ENCODE measurements at regions not wholly inside any gene's neighbourhood (a gene's known extent, or its start where the extent isn't known, plus 50 kb on each side); places are given as distances from the start of the nearest gene placed in this dataset.

DNA sequence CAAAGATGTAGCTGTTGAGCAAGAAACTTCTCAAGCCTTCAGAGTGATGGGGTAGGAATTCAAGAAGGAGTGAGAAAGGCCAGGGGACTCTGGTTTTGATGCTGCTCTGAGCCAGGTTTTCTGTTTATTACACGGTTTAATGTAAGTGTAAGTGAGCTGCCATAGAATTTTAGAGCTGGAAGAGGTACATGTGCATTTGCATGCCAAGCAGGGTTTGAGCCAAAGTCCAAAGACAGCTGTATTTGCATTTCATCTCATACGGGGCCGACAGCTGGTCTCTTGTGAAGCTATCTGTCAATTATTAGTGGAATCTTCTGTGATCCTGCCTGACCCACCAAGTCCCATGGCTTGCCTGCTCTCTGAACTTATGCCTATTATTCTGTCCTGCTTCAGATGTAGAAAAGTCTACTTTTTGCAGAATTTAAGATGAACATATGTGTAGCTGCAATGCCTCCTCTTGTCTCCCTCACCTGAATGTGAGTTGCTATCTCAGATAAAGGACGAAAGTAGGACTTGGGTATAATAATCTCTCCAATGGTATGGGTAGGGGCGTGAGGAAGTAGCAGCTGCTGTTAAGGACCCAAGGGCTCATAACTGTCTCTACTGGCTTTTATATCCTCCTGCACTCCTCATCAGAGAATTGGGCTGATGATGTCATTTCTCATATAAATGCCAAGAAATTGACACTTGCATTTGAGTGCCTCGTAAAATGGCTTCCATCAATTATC lies 160.0 kb downstream of the SQOR start:
- no peak for TF ChIP-seq CREB1 (IDR thresholded peaks at IDR 0.05; ENCODE audit: low read depth)
- TF ChIP-seq TEAD4 (IDR thresholded peaks at IDR 0.05), result no peak
- no peak for TF ChIP-seq TAF1 (IDR thresholded peaks at IDR 0.05; ENCODE audit: low read depth)
- TF ChIP-seq EGR1 (IDR thresholded peaks at IDR 0.05), result no peak
- no peak for TF ChIP-seq YY1 (IDR thresholded peaks at IDR 0.05; ENCODE audit: low read depth)
- TF ChIP-seq, protein P1, sequence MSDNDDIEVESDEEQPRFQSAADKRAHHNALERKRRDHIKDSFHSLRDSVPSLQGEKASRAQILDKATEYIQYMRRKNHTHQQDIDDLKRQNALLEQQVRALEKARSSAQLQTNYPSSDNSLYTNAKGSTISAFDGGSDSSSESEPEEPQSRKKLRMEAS (IDR thresholded peaks at IDR 0.05), result no peak
- no peak for TF ChIP-seq NFIC (IDR thresholded peaks at IDR 0.05)
- no peak for TF ChIP-seq RAD21 (IDR thresholded peaks at IDR 0.05; ENCODE audit: low read depth)

DNA sequence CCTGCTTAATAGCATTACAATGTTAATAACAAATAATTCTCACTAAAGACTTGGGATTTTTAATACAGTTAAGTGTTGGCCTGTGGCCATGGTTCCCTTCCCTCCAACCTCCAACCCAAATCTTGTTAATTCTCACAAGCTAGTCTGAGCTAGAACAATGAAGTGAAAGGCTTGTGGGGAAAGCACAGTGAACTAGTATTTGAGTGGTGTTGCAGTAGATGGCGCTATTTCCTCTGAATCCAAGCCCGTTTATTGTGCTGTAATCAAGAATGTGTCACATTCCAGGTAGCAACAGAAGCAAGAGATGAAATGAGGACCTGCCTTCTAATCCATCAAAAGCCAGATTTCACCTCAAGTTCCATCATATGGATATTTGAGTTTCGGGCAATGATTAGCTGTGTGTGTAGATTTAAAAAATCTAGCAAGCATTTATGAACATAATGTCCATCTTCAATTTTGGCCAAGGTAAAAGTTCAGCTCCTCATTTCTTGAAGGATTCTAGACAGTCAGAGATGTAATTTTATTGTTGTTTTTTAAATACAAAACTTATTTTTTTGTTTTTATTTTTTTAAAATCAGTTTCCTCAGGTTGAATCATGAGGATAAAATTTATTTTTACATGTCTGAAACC lies 160.7 kb downstream of the SQOR start:
- TF ChIP-seq YY1 (IDR thresholded peaks at IDR 0.05; ENCODE audit: low read depth), result no peak
- TF ChIP-seq, protein P2, sequence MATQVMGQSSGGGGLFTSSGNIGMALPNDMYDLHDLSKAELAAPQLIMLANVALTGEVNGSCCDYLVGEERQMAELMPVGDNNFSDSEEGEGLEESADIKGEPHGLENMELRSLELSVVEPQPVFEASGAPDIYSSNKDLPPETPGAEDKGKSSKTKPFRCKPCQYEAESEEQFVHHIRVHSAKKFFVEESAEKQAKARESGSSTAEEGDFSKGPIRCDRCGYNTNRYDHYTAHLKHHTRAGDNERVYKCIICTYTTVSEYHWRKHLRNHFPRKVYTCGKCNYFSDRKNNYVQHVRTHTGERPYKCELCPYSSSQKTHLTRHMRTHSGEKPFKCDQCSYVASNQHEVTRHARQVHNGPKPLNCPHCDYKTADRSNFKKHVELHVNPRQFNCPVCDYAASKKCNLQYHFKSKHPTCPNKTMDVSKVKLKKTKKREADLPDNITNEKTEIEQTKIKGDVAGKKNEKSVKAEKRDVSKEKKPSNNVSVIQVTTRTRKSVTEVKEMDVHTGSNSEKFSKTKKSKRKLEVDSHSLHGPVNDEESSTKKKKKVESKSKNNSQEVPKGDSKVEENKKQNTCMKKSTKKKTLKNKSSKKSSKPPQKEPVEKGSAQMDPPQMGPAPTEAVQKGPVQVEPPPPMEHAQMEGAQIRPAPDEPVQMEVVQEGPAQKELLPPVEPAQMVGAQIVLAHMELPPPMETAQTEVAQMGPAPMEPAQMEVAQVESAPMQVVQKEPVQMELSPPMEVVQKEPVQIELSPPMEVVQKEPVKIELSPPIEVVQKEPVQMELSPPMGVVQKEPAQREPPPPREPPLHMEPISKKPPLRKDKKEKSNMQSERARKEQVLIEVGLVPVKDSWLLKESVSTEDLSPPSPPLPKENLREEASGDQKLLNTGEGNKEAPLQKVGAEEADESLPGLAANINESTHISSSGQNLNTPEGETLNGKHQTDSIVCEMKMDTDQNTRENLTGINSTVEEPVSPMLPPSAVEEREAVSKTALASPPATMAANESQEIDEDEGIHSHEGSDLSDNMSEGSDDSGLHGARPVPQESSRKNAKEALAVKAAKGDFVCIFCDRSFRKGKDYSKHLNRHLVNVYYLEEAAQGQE (IDR thresholded peaks at IDR 0.05; ENCODE audit: low read depth), result no peak
- no peak for TF ChIP-seq TCF12 (IDR thresholded peaks at IDR 0.05; ENCODE audit: low read depth)
- TF ChIP-seq FOXM1 (IDR thresholded peaks at IDR 0.05; ENCODE audit: borderline replicate concordance, low read depth), result no peak
- no peak for TF ChIP-seq CREB1 (IDR thresholded peaks at IDR 0.05; ENCODE audit: low read depth)
- 0 out of 2 replicates have a peak, but pooled peaks have one; percentile 14 for TF ChIP-seq TEAD4 (IDR thresholded peaks at IDR 0.05)
- TF ChIP-seq RAD21 (IDR thresholded peaks at IDR 0.05; ENCODE audit: low read depth), result peak; percentile 69

DNA sequence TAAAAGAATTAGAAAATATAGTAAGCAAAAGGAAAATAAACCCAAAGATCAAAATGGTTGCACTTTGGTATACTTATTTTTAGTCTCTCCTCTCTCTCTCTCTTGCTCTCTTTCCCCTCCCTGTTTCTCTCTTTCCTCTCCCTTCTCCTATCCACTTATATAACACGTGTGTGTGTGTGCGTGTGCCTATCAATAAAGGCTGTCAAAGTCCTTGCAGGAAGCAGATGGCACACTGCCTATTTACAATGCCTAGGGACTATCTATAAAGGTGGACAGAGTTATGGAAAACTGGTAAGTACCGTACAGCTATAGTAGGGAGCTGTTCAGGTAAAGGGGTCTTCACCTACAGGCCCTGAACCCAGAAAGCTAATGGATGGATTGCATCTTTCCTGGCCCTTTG lies 161.6 kb downstream of the SQOR start:
- TF ChIP-seq, protein P2 (IDR thresholded peaks at IDR 0.05; ENCODE audit: low read depth), result no peak
- TF ChIP-seq, protein P3, sequence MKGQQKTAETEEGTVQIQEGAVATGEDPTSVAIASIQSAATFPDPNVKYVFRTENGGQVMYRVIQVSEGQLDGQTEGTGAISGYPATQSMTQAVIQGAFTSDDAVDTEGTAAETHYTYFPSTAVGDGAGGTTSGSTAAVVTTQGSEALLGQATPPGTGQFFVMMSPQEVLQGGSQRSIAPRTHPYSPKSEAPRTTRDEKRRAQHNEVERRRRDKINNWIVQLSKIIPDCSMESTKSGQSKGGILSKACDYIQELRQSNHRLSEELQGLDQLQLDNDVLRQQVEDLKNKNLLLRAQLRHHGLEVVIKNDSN (IDR thresholded peaks at IDR 0.05), result no peak
- no peak for TF ChIP-seq RAD21 (IDR thresholded peaks at IDR 0.05; ENCODE audit: low read depth)
- no peak for TF ChIP-seq NFIC (IDR thresholded peaks at IDR 0.05)

DNA sequence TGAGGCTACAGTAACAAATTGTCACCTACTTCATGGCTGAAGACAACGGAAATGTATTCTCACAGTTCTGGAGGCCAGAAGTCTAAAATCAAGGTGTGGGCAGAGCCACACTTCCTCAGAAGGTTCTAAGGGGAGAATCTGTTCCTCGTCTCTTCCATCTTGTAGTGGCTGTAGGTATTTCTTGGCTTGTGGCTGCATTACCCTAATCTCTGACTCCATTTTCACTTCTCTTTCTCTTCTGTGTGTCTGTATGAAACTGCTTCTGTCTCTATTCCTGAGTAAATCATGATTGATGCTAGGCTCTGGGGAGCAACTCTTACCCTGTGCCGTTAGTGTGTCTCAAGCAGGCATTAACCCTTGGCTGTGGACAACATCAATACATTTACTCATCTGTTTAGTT lies 164.7 kb downstream of the SQOR start:
- TF ChIP-seq TAF1 (IDR thresholded peaks at IDR 0.05; ENCODE audit: low read depth), result no peak
- no peak for TF ChIP-seq FOXM1 (IDR thresholded peaks at IDR 0.05; ENCODE audit: borderline replicate concordance, low read depth)
- TF ChIP-seq YY1 (IDR thresholded peaks at IDR 0.05; ENCODE audit: low read depth), result no peak
- TF ChIP-seq, protein P1 (IDR thresholded peaks at IDR 0.05), result no peak
- no peak for TF ChIP-seq RAD21 (IDR thresholded peaks at IDR 0.05; ENCODE audit: low read depth)
- TF ChIP-seq CREB1 (IDR thresholded peaks at IDR 0.05; ENCODE audit: low read depth), result no peak
- TF ChIP-seq, protein P3 (IDR thresholded peaks at IDR 0.05), result no peak
- TF ChIP-seq, protein P2 (IDR thresholded peaks at IDR 0.05; ENCODE audit: low read depth), result no peak
- no peak for TF ChIP-seq TCF12 (IDR thresholded peaks at IDR 0.05; ENCODE audit: low read depth)
- TF ChIP-seq EP300 (IDR thresholded peaks at IDR 0.05; ENCODE audit: borderline replicate concordance), result no peak
- no peak for TF ChIP-seq CEBPB (IDR thresholded peaks at IDR 0.05)
- no peak for TF ChIP-seq ZBTB7A (IDR thresholded peaks at IDR 0.05; ENCODE audit: low read depth)
- TF ChIP-seq TEAD4 (IDR thresholded peaks at IDR 0.05), result no peak
- no peak for TF ChIP-seq EGR1 (IDR thresholded peaks at IDR 0.05)
- no peak for TF ChIP-seq NFIC (IDR thresholded peaks at IDR 0.05)
